ENCODE measurements at regions not wholly inside any gene's neighbourhood (a gene's known extent, or its start where the extent isn't known, plus 50 kb on each side); places are given as distances from the start of the nearest gene placed in this dataset.

DNA sequence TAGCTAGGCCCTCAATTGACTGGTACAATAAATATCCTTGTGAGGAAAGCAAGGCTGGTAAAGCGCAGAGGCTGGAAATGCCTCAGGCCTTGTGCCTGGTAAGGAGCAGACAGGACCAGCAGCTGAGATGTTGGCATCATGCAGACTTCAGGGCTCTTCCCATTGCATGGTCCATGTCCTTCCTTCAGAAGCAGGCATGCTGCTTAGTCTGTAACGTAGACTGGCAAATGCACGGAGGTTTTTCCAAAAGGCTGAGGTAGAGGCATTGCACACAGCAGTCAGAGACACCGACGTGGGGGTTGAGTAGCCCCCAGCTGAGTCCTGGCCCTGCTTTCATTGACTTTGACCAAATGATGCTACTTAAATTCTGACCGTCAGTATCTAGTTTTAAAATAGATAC, 87.1 kb downstream of the ADRB2 start:
- peaks cover 11% of the 10 kb centered on the region for H3K4me1 Mint-ChIP-seq (ENCODE audit: low read depth)
- no peak for ATAC-seq (ENCODE audit: poor library complexity)
- H3K27me3 Mint-ChIP-seq = no peaks in the 10 kb centered on the region
- Histone ChIP-seq H3K4me1 (ENCODE audit: insufficient read depth, low read length) (peaks cover 21% of the 10 kb centered on the region), H3K27ac (ENCODE audit: low read depth in 1 of 2, low read length in 2 of 2) (no peak overlapping the region), H3K9me3 (ENCODE audit: control insufficient read depth in 1 of 2, insufficient read depth in 1 of 2, low read length in 2 of 2) (no peaks in the 10 kb centered on the region), H3K4me3 (ENCODE audit: low read length) (no peak overlapping the region), H3K27me3 (ENCODE audit: control insufficient read depth in 1 of 2, insufficient read depth in 2 of 2, low read length in 2 of 2) (no peaks in the 10 kb centered on the region), H3K36me3 (ENCODE audit: insufficient read depth, low read length) (no peaks in the 10 kb centered on the region)
- no peaks in the 10 kb centered on the region for H3K9me3 Mint-ChIP-seq
- H3K36me3 Mint-ChIP-seq (ENCODE audit: low read depth) = no peaks in the 10 kb centered on the region
- ChIA-PET CTCF (no interaction called here), POLR2A (no interaction called here)
- H3K4me3 Mint-ChIP-seq = no peak overlapping the region
- no peak for DNase-seq
- intact Hi-C loops (cut with DNase I, micrococcal nuclease) = no loop called here
- H3K27ac Mint-ChIP-seq = no peak overlapping the region
- TF ChIP-seq, protein P1, sequence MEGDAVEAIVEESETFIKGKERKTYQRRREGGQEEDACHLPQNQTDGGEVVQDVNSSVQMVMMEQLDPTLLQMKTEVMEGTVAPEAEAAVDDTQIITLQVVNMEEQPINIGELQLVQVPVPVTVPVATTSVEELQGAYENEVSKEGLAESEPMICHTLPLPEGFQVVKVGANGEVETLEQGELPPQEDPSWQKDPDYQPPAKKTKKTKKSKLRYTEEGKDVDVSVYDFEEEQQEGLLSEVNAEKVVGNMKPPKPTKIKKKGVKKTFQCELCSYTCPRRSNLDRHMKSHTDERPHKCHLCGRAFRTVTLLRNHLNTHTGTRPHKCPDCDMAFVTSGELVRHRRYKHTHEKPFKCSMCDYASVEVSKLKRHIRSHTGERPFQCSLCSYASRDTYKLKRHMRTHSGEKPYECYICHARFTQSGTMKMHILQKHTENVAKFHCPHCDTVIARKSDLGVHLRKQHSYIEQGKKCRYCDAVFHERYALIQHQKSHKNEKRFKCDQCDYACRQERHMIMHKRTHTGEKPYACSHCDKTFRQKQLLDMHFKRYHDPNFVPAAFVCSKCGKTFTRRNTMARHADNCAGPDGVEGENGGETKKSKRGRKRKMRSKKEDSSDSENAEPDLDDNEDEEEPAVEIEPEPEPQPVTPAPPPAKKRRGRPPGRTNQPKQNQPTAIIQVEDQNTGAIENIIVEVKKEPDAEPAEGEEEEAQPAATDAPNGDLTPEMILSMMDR (IDR thresholded peaks at IDR 0.05) = no peak

DNA sequence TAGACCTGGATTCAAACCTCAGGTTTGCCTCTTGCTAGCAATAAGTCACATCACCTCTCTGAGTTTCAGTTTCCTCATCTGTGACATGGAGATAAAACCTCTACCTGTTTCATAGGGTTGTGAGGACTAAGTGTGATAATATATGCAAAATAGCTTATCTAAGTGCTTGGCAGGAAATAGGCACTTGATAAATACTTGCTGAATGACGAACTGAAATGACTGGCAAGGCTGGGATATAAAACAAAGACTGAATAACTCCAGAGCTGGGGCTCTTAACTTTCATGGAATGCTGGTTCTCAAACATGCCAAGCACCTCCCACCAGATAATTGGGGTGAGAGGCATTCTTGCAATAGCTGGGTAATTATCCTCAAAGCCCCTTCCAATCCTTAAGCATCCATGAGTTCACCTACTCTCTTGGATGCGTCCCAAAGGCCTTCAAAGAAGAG, 87.6 kb downstream of the ADRB2 start:
- TF ChIP-seq, protein P1 (IDR thresholded peaks at IDR 0.05) = no peak
- ATAC-seq (ENCODE audit: poor library complexity) (no peak), DNase-seq (no peak)
- Mint-ChIP-seq H3K4me1 (ENCODE audit: low read depth) (peaks cover 11% of the 10 kb centered on the region), H3K27ac (no peak overlapping the region), H3K36me3 (ENCODE audit: low read depth) (no peaks in the 10 kb centered on the region), H3K4me3 (no peak overlapping the region), H3K9me3 (no peaks in the 10 kb centered on the region), H3K27me3 (no peaks in the 10 kb centered on the region)
- Histone ChIP-seq H3K9me3 (ENCODE audit: control insufficient read depth in 1 of 2, insufficient read depth in 1 of 2, low read length in 2 of 2) (no peaks in the 10 kb centered on the region), H3K4me1 (ENCODE audit: insufficient read depth, low read length) (peaks cover 21% of the 10 kb centered on the region), H3K27me3 (ENCODE audit: control insufficient read depth in 1 of 2, insufficient read depth in 2 of 2, low read length in 2 of 2) (no peaks in the 10 kb centered on the region), H3K27ac (ENCODE audit: low read depth in 1 of 2, low read length in 2 of 2) (no peak overlapping the region), H3K4me3 (ENCODE audit: low read length) (no peak overlapping the region), H3K36me3 (ENCODE audit: insufficient read depth, low read length) (no peaks in the 10 kb centered on the region)
- POLR2A ChIA-PET = interaction anchor here (0.6 kb wide), 1 partner anchor 10 kb away, joined by 3 read pairs; no protein-coding TSS in a partner anchor
- intact Hi-C loops (cut with DNase I, micrococcal nuclease) = no loop called here
- CTCF ChIA-PET = interaction anchor here (0.7 kb wide), 1 partner anchor 14 kb away, joined by 3 read pairs; no protein-coding TSS in a partner anchor

DNA sequence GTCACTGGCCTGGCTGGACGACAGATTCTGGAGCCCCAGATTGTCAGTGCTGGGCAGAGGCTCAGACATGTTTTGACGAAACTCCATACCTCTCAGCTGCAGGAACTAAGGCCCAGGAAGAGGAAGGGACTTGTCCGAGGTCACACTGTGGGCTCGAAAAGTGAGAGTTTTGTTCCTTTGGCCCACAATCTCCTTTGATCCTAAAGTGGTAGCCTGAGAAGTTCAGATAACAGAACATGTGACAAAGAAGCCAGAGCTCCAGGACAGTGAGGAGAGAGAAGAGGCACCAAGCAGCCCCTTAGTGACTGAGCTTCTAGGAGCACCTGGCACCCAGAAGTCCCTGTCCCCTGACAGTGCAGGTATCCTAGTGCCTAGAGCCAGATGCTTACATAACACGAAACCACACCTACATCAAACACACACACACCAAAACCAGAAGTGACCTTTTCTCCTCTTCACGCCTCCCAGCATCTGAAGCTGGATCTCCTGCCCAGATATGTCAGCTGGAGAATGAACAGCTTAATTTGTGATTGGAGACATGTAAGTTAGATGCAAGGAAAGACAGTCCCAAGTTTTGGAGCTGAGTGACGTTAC, 88.9 kb downstream of the ADRB2 start:
- CTCF ChIA-PET = no interaction called here
- Histone ChIP-seq H3K36me3 (ENCODE audit: insufficient read depth, low read length) (no peaks in the 10 kb centered on the region), H3K27ac (ENCODE audit: low read depth in 1 of 2, low read length in 2 of 2) (no peak overlapping the region), H3K4me3 (ENCODE audit: low read length) (no peak overlapping the region), H3K9me3 (ENCODE audit: control insufficient read depth in 1 of 2, insufficient read depth in 1 of 2, low read length in 2 of 2) (no peaks in the 10 kb centered on the region), H3K4me1 (ENCODE audit: insufficient read depth, low read length) (peaks cover 18% of the 10 kb centered on the region), H3K27me3 (ENCODE audit: control insufficient read depth in 1 of 2, insufficient read depth in 2 of 2, low read length in 2 of 2) (no peaks in the 10 kb centered on the region)
- Mint-ChIP-seq H3K4me1 (ENCODE audit: low read depth) (peaks cover 7% of the 10 kb centered on the region), H3K4me3 (no peak overlapping the region), H3K27me3 (no peaks in the 10 kb centered on the region), H3K9me3 (no peaks in the 10 kb centered on the region), H3K36me3 (ENCODE audit: low read depth) (no peaks in the 10 kb centered on the region), H3K27ac (no peak overlapping the region)
- DNase-seq (no peak), ATAC-seq (ENCODE audit: poor library complexity) (no peak)
- intact Hi-C loops (cut with DNase I, micrococcal nuclease) = no loop called here
- POLR2A ChIA-PET = no interaction called here
- TF ChIP-seq, protein P1 (IDR thresholded peaks at IDR 0.05) = no peak
